ENCODE measurements at regions not wholly inside any gene's neighbourhood (a gene's known extent, or its start where the extent isn't known, plus 50 kb on each side); places are given as distances from the start of the nearest gene placed in this dataset.

DNA sequence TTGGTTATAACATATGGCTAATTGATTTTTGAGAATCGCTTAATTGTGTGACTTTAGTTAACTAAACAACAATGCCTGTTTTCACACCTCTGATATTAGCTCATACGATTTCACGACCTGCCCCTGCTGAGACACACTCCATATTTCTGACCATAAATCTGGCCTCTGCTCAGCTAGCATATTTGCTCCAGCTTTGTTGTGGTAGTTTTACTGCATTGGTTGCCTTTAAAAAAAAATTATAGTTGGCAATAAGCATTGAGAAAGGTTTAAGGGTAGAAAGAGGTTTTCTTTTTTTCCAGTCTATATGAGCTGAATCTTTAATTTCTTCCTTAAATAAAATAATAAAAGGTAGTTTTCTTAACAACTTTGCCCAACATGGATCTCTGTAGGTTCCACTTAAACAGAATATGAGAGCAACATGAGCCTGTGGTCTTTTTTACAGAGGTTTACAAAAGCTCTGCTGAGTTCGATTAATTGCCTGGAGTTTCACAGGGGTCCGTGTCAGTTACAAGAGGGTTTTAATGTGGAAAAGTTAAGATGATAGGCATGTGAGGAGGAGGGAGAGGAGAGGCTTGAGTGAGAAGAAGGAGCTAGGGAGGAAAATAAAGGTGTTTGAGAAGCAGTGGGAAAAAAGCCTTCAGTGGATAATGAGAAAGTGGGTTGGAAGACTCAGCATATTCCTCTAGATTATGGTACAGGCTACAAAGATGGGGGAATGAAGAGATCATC is 318.2 kb downstream of the CXCL12 start:
- TF ChIP-seq, protein P1, sequence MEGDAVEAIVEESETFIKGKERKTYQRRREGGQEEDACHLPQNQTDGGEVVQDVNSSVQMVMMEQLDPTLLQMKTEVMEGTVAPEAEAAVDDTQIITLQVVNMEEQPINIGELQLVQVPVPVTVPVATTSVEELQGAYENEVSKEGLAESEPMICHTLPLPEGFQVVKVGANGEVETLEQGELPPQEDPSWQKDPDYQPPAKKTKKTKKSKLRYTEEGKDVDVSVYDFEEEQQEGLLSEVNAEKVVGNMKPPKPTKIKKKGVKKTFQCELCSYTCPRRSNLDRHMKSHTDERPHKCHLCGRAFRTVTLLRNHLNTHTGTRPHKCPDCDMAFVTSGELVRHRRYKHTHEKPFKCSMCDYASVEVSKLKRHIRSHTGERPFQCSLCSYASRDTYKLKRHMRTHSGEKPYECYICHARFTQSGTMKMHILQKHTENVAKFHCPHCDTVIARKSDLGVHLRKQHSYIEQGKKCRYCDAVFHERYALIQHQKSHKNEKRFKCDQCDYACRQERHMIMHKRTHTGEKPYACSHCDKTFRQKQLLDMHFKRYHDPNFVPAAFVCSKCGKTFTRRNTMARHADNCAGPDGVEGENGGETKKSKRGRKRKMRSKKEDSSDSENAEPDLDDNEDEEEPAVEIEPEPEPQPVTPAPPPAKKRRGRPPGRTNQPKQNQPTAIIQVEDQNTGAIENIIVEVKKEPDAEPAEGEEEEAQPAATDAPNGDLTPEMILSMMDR (IDR thresholded peaks at IDR 0.05): no peak
- TF ChIP-seq POLR2A (IDR thresholded peaks at IDR 0.05): no peak
